AG08396 (cell line): ENCODE measurements at regions not wholly inside any gene's neighbourhood (a gene's known extent, or its start where the extent isn't known, plus 50 kb on each side); places are given as distances from the start of the nearest gene placed in this dataset.

Experiments used
- DNase-seq: peaks from one replicate; pipeline ENCODE4 v3.0.0; 2012; ENCODE audit warnings: low spot score, mixed read lengths

- DNase-seq, result no peak
These were observed 445.7 kb upstream of the TRPC7 start for GRCh38 chr5:136811086-136811485.

- DNase-seq, result peak; percentile 45
These were observed 445.0 kb upstream of the TRPC7 start for GRCh38 chr5:136810261-136810801.

- DNase-seq, result no peak
These were observed 444.0 kb upstream of the TRPC7 start for GRCh38 chr5:136809382-136809781.

GRCh38 chr5:136808756-136809155 is 443.4 kb upstream of the TRPC7 start:
- no peak for DNase-seq

- DNase-seq, result no peak
These were observed 440.1 kb upstream of the TRPC7 start for GRCh38 chr5:136805466-136805865.

- no peak for DNase-seq
These were observed 437.0 kb upstream of the TRPC7 start for GRCh38 chr5:136802383-136802782.

- DNase-seq, result no peak
These were observed 434.5 kb upstream of the TRPC7 start for GRCh38 chr5:136799806-136800372.

- no peak for DNase-seq
These were observed 428.0 kb upstream of the TRPC7 start for GRCh38 chr5:136793300-136793699.

- peak; percentile 52 for DNase-seq
These were observed 416.1 kb upstream of the TRPC7 start for GRCh38 chr5:136781464-136781863.

GRCh38 chr5:136780518-136780917 is 415.2 kb upstream of the TRPC7 start:
- no peak for DNase-seq

GRCh38 chr5:136776022-136776927 is 410.9 kb upstream of the TRPC7 start:
- no peak for DNase-seq

- no peak for DNase-seq
These were observed 407.1 kb upstream of the TRPC7 start for GRCh38 chr5:136772491-136772890.

GRCh38 chr5:136769900-136770684 is 404.7 kb upstream of the TRPC7 start:
- DNase-seq, result peak; percentile 84

GRCh38 chr5:136769093-136769492 is 403.7 kb upstream of the TRPC7 start:
- DNase-seq, result no peak

- no peak for DNase-seq
These were observed 403.1 kb upstream of the TRPC7 start for GRCh38 chr5:136768457-136768856.

GRCh38 chr5:136766456-136766855 is 401.1 kb upstream of the TRPC7 start:
- DNase-seq, result no peak

- no peak for DNase-seq
These were observed 399.3 kb upstream of the TRPC7 start for GRCh38 chr5:136764601-136765000.

GRCh38 chr5:136763548-136763947 is 398.2 kb upstream of the TRPC7 start:
- DNase-seq, result no peak

- no peak for DNase-seq
These were observed 388.9 kb upstream of the TRPC7 start for GRCh38 chr5:136754216-136754615.

- no peak for DNase-seq
These were observed 385.0 kb upstream of the TRPC7 start for GRCh38 chr5:136750224-136750862.

GRCh38 chr5:136749016-136749415 is 383.7 kb upstream of the TRPC7 start:
- no peak for DNase-seq

- DNase-seq, result no peak
These were observed 377.7 kb upstream of the TRPC7 start for GRCh38 chr5:136743052-136743451.
